ENCODE measurements at regions not wholly inside any gene's neighbourhood (a gene's known extent, or its start where the extent isn't known, plus 50 kb on each side); places are given as distances from the start of the nearest gene placed in this dataset.

DNA sequence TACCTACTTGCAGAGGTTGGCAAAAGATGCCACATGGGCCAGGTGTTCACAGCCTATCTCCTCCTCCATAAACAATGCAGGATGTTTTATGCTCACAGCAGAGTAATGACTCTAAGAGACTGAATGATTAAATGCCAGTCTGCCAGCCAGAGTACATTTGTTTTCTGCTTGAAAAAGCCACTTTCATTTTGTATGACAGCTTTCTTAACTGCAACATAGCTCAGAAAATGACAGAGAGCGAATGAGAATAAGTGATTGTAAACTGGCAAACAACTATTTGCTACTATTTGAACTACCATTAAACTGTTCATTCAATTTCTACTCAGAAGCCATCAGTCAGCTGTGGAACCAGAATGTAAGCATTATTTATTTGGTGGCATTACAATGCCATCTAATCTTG, 50.6 kb upstream of the DCC start (continued):
- TF ChIP-seq TMF1 (CRISPR knock-in tag; IDR thresholded peaks at IDR 0.05; ENCODE audit: low read depth), result no peak

Small RNAs in the stretch of these regions (small RNA-seq; reads per million reads assigned to genes)
- gene RNU1-46P (ENCODE audit: insufficient read depth in 2 of 3, insufficient read length in 3 of 3, low read depth in 2 of 3, low replicate concordance in 1 of 3), result 0 reads per million in 3 experiments

All from HepG2 (cell line).